ENCODE measurements at regions not wholly inside any gene's neighbourhood (a gene's known extent, or its start where the extent isn't known, plus 50 kb on each side); places are given as distances from the start of the nearest gene placed in this dataset.
"Not testable (repeated sequence)": the region's sequence is repeated elsewhere in the genome, so short reads cannot be mapped to it uniquely, and the experiment has no call there.

GRCh38 chr15:24352777-24353176, 322.8 kb upstream of the NPAP1 start:
- not testable (repeated sequence) for TF ChIP-seq POLR2A (IDR thresholded peaks at IDR 0.05; ENCODE audit: low read depth); CTCF (IDR thresholded peaks at IDR 0.05); POLR2AphosphoS5 (IDR thresholded peaks at IDR 0.05); EP300 (IDR thresholded peaks at IDR 0.05)

Measured in esophagus muscularis mucosa (tissue), 4 donors.